ENCODE measurements at regions not wholly inside any gene's neighbourhood (a gene's known extent, or its start where the extent isn't known, plus 50 kb on each side); places are given as distances from the start of the nearest gene placed in this dataset.

- no peak overlapping the region for H3K4me3 ChIP-seq (ENCODE audit: low read length)
- no peaks in the 10 kb centered on the region for H3K9me3 ChIP-seq (ENCODE audit: control insufficient read depth, low read length)
- H3K27me3 ChIP-seq (replicated peaks; ENCODE audit: control insufficient read depth, insufficient read depth, low read length): no peaks in the 10 kb centered on the region
- H3K36me3 ChIP-seq (ENCODE audit: control insufficient read depth, insufficient read depth, low read length, severe bottlenecking): no peaks in the 10 kb centered on the region
- no peaks in the 10 kb centered on the region for H3K4me1 ChIP-seq (ENCODE audit: control insufficient read depth, insufficient read depth, low read length)
- H3K9ac ChIP-seq (ENCODE audit: low read length): no peak overlapping the region
- no peak for DNase-seq (ENCODE audit: low read depth)
Measured at GRCh38 chr7:156063241-156063810, 251.1 kb upstream of the SHH start.

GRCh38 chr7:156062286-156062685 is 250.0 kb upstream of the SHH start:
- Histone ChIP-seq H3K9me3 (ENCODE audit: control insufficient read depth, low read length) (no peaks in the 10 kb centered on the region), H3K27me3 (replicated peaks; ENCODE audit: control insufficient read depth, insufficient read depth, low read length) (no peaks in the 10 kb centered on the region), H3K36me3 (ENCODE audit: control insufficient read depth, insufficient read depth, low read length, severe bottlenecking) (no peaks in the 10 kb centered on the region), H3K9ac (ENCODE audit: low read length) (no peak overlapping the region), H3K4me3 (ENCODE audit: low read length) (no peak overlapping the region), H3K4me1 (ENCODE audit: control insufficient read depth, insufficient read depth, low read length) (no peaks in the 10 kb centered on the region)
- DNase-seq (ENCODE audit: low read depth): no peak

GRCh38 chr7:156061689-156062255 is 249.5 kb upstream of the SHH start:
- no peak overlapping the region for H3K4me3 ChIP-seq (ENCODE audit: low read length)
- H3K27me3 ChIP-seq (replicated peaks; ENCODE audit: control insufficient read depth, insufficient read depth, low read length): no peaks in the 10 kb centered on the region
- no peaks in the 10 kb centered on the region for H3K36me3 ChIP-seq (ENCODE audit: control insufficient read depth, insufficient read depth, low read length, severe bottlenecking)
- no peak for DNase-seq (ENCODE audit: low read depth)
- H3K4me1 ChIP-seq (ENCODE audit: control insufficient read depth, insufficient read depth, low read length): no peaks in the 10 kb centered on the region
- H3K9ac ChIP-seq (ENCODE audit: low read length): no peak overlapping the region
- no peaks in the 10 kb centered on the region for H3K9me3 ChIP-seq (ENCODE audit: control insufficient read depth, low read length)

GRCh38 chr7:156060925-156061324 is 248.7 kb upstream of the SHH start:
- DNase-seq (ENCODE audit: low read depth): no peak
- no peak overlapping the region for H3K9ac ChIP-seq (ENCODE audit: low read length)
- no peaks in the 10 kb centered on the region for H3K9me3 ChIP-seq (ENCODE audit: control insufficient read depth, low read length)
- H3K4me3 ChIP-seq (ENCODE audit: low read length): no peak overlapping the region
- H3K4me1 ChIP-seq (ENCODE audit: control insufficient read depth, insufficient read depth, low read length): no peaks in the 10 kb centered on the region
- H3K27me3 ChIP-seq (replicated peaks; ENCODE audit: control insufficient read depth, insufficient read depth, low read length): no peaks in the 10 kb centered on the region
- H3K36me3 ChIP-seq (ENCODE audit: control insufficient read depth, insufficient read depth, low read length, severe bottlenecking): no peaks in the 10 kb centered on the region

- no peak for DNase-seq (ENCODE audit: low read depth)
- Histone ChIP-seq H3K9ac (ENCODE audit: low read length) (no peak overlapping the region), H3K4me1 (ENCODE audit: control insufficient read depth, insufficient read depth, low read length) (no peaks in the 10 kb centered on the region), H3K27me3 (replicated peaks; ENCODE audit: control insufficient read depth, insufficient read depth, low read length) (no peaks in the 10 kb centered on the region), H3K4me3 (ENCODE audit: low read length) (no peak overlapping the region), H3K9me3 (ENCODE audit: control insufficient read depth, low read length) (no peaks in the 10 kb centered on the region), H3K36me3 (ENCODE audit: control insufficient read depth, insufficient read depth, low read length, severe bottlenecking) (no peaks in the 10 kb centered on the region)
Measured at GRCh38 chr7:156059369-156059768, 247.1 kb upstream of the SHH start.

- Histone ChIP-seq H3K9me3 (ENCODE audit: control insufficient read depth, low read length) (no peaks in the 10 kb centered on the region), H3K4me3 (ENCODE audit: low read length) (no peak overlapping the region), H3K27me3 (replicated peaks; ENCODE audit: control insufficient read depth, insufficient read depth, low read length) (no peaks in the 10 kb centered on the region), H3K9ac (ENCODE audit: low read length) (no peak overlapping the region), H3K4me1 (ENCODE audit: control insufficient read depth, insufficient read depth, low read length) (no peaks in the 10 kb centered on the region), H3K36me3 (ENCODE audit: control insufficient read depth, insufficient read depth, low read length, severe bottlenecking) (no peaks in the 10 kb centered on the region)
- no peak for DNase-seq (ENCODE audit: low read depth)
Measured at GRCh38 chr7:156058248-156058647, 246.0 kb upstream of the SHH start.

- Histone ChIP-seq H3K9ac (ENCODE audit: low read length) (no peak overlapping the region), H3K4me3 (ENCODE audit: low read length) (no peak overlapping the region), H3K27me3 (replicated peaks; ENCODE audit: control insufficient read depth, insufficient read depth, low read length) (no peaks in the 10 kb centered on the region), H3K36me3 (ENCODE audit: control insufficient read depth, insufficient read depth, low read length, severe bottlenecking) (no peaks in the 10 kb centered on the region), H3K4me1 (ENCODE audit: control insufficient read depth, insufficient read depth, low read length) (no peaks in the 10 kb centered on the region), H3K9me3 (ENCODE audit: control insufficient read depth, low read length) (no peaks in the 10 kb centered on the region)
- no peak for DNase-seq (ENCODE audit: low read depth)
Measured at GRCh38 chr7:156056534-156056933, 244.3 kb upstream of the SHH start.

- no peak for DNase-seq (ENCODE audit: low read depth)
- Histone ChIP-seq H3K4me1 (ENCODE audit: control insufficient read depth, insufficient read depth, low read length) (no peaks in the 10 kb centered on the region), H3K36me3 (ENCODE audit: control insufficient read depth, insufficient read depth, low read length, severe bottlenecking) (no peaks in the 10 kb centered on the region), H3K27me3 (replicated peaks; ENCODE audit: control insufficient read depth, insufficient read depth, low read length) (no peaks in the 10 kb centered on the region), H3K9me3 (ENCODE audit: control insufficient read depth, low read length) (no peaks in the 10 kb centered on the region), H3K9ac (ENCODE audit: low read length) (no peak overlapping the region), H3K4me3 (ENCODE audit: low read length) (no peak overlapping the region)
Measured at GRCh38 chr7:156055206-156055822, 243.1 kb upstream of the SHH start.

GRCh38 chr7:156051884-156052283 is 239.6 kb upstream of the SHH start:
- H3K36me3 ChIP-seq (ENCODE audit: control insufficient read depth, insufficient read depth, low read length, severe bottlenecking): no peaks in the 10 kb centered on the region
- H3K4me3 ChIP-seq (ENCODE audit: low read length): no peak overlapping the region
- H3K27me3 ChIP-seq (replicated peaks; ENCODE audit: control insufficient read depth, insufficient read depth, low read length): no peaks in the 10 kb centered on the region
- peaks cover 8% of the 10 kb centered on the region for H3K9me3 ChIP-seq (ENCODE audit: control insufficient read depth, low read length)
- DNase-seq (ENCODE audit: low read depth): no peak
- no peaks in the 10 kb centered on the region for H3K4me1 ChIP-seq (ENCODE audit: control insufficient read depth, insufficient read depth, low read length)
- H3K9ac ChIP-seq (ENCODE audit: low read length): no peak overlapping the region

- Histone ChIP-seq H3K4me1 (ENCODE audit: control insufficient read depth, insufficient read depth, low read length) (no peaks in the 10 kb centered on the region), H3K4me3 (ENCODE audit: low read length) (no peak overlapping the region), H3K27me3 (replicated peaks; ENCODE audit: control insufficient read depth, insufficient read depth, low read length) (no peaks in the 10 kb centered on the region), H3K36me3 (ENCODE audit: control insufficient read depth, insufficient read depth, low read length, severe bottlenecking) (no peaks in the 10 kb centered on the region), H3K9ac (ENCODE audit: low read length) (no peak overlapping the region), H3K9me3 (ENCODE audit: control insufficient read depth, low read length) (peaks cover 8% of the 10 kb centered on the region)
- DNase-seq (ENCODE audit: low read depth): no peak
Measured at GRCh38 chr7:156050636-156051569, 238.6 kb upstream of the SHH start.

- H3K36me3 ChIP-seq (ENCODE audit: control insufficient read depth, insufficient read depth, low read length, severe bottlenecking): no peaks in the 10 kb centered on the region
- H3K27me3 ChIP-seq (replicated peaks; ENCODE audit: control insufficient read depth, insufficient read depth, low read length): no peaks in the 10 kb centered on the region
- H3K4me1 ChIP-seq (ENCODE audit: control insufficient read depth, insufficient read depth, low read length): no peaks in the 10 kb centered on the region
- peaks cover 8% of the 10 kb centered on the region for H3K9me3 ChIP-seq (ENCODE audit: control insufficient read depth, low read length)
- H3K4me3 ChIP-seq (ENCODE audit: low read length): no peak overlapping the region
- DNase-seq (ENCODE audit: low read depth): no peak
- no peak overlapping the region for H3K9ac ChIP-seq (ENCODE audit: low read length)
Measured at GRCh38 chr7:156049366-156049765, 237.1 kb upstream of the SHH start.

Measured in adipocyte (in vitro differentiated cells).